HEK293 (cell line): ENCODE measurements at regions not wholly inside any gene's neighbourhood (a gene's known extent, or its start where the extent isn't known, plus 50 kb on each side); places are given as distances from the start of the nearest gene placed in this dataset.

Experiments
- CTCF ChIA-PET: fragments of 350-600 bp; formaldehyde crosslinking; extraction: SDS; loops from one replicate; lab custom pipeline; 2021; ENCODE audit warnings: antibody characterized with exemption; lab: Yijun Ruan, JAX
- POLR2A ChIA-PET: fragments of 300-600 bp; formaldehyde crosslinking; extraction: SDS; loops from one replicate; lab custom pipeline; 2020; ENCODE audit warnings: antibody characterized with exemption, inconsistent platforms; lab: Yijun Ruan, JAX
- H3K27ac ChIP-seq: fragments of 200-500 bp; sonication (Bioruptor generic); 2 replicates; pipeline ENCODE4 v1.5.1; 2014; ENCODE audit warnings: low read depth, low read length, control low read depth, inconsistent platforms; ENCODE audit errors: extremely low read depth
- H3K36me3 ChIP-seq, 2 experiments: fragments of 200-500 bp in 1 of 2; sonication (Bioruptor generic) in 1 of 2; 1 replicate in 1 of 2; 2 replicates in 1 of 2; pipeline ENCODE4 v1.5.1; 2014 to 2017; ENCODE audit warnings: inconsistent platforms in 2 of 2, low read length in 2 of 2; ENCODE audit not compliant: control insufficient read depth in 2 of 2, insufficient read depth in 1 of 2
- H3K4me1 ChIP-seq: fragments of 200-500 bp; sonication (Bioruptor generic); 2 replicates; pipeline ENCODE4 v1.5.1; 2014; ENCODE audit warnings: mild to moderate bottlenecking, low read length, inconsistent platforms; ENCODE audit not compliant: control insufficient read depth, insufficient read depth
- H3K4me3 ChIP-seq: 2 replicates; pipeline ENCODE4 v1.5.1; 2011; ENCODE audit warnings: low read depth, mild to moderate bottlenecking, control low read depth, low read length, moderate library complexity
- H3K9me3 ChIP-seq: fragments of 200-500 bp; sonication (Bioruptor generic); 2 replicates; pipeline ENCODE4 v1.5.1; 2014; ENCODE audit warnings: low read depth, low read length, inconsistent platforms; ENCODE audit not compliant: control insufficient read depth, insufficient read depth
- GLI2 ChIP-seq: fragments of 450-650 bp; formaldehyde crosslinking; IDR thresholded peaks from 2 replicates; pipeline ENCODE4; 2017; ENCODE audit warnings: missing biosample characterization, missing genetic modification characterization, low read depth, borderline replicate concordance
- IKZF3 ChIP-seq: fragments of 450-650 bp; IDR thresholded peaks from 2 replicates; pipeline ENCODE4 v1.5.0; 2018; ENCODE audit warnings: missing biosample characterization, mild to moderate bottlenecking, missing genetic modification characterization, moderate library complexity
- PRDM2 ChIP-seq: fragments of 450-650 bp; formaldehyde crosslinking; IDR thresholded peaks from 2 replicates; pipeline ENCODE4 v1.5.1; 2016; ENCODE audit warnings: missing biosample characterization, missing genetic modification characterization, borderline replicate concordance
- RBAK ChIP-seq: fragments of 450-650 bp; formaldehyde crosslinking; IDR thresholded peaks from 2 replicates; pipeline ENCODE4 v1.5.1; 2016; ENCODE audit warnings: missing biosample characterization, missing genetic modification characterization
- SCRT1 ChIP-seq: fragments of 450-650 bp; formaldehyde crosslinking; IDR thresholded peaks from 2 replicates; pipeline ENCODE4 v1.5.1; 2016; ENCODE audit warnings: missing biosample characterization, missing genetic modification characterization, borderline replicate concordance
- ZFP41 ChIP-seq: fragments of 450-650 bp; formaldehyde crosslinking; IDR thresholded peaks from 2 replicates; pipeline ENCODE4 v1.5.1; 2016; ENCODE audit warnings: missing biosample characterization, missing genetic modification characterization, borderline replicate concordance
- ZNF133 ChIP-seq: fragments of 450-650 bp; formaldehyde crosslinking; IDR thresholded peaks from 2 replicates; pipeline ENCODE4 v1.5.1; 2016; ENCODE audit warnings: missing biosample characterization, missing genetic modification characterization
- ZNF211 ChIP-seq: fragments of 450-650 bp; formaldehyde crosslinking; IDR thresholded peaks from 2 replicates; pipeline ENCODE4 v1.5.1; 2016; ENCODE audit warnings: low read depth, missing biosample characterization, missing genetic modification characterization
- ZNF221 ChIP-seq: fragments of 450-650 bp; formaldehyde crosslinking; IDR thresholded peaks from 2 replicates; pipeline ENCODE4 v1.5.1; 2017; ENCODE audit warnings: missing biosample characterization, missing genetic modification characterization, borderline replicate concordance
- ZNF426 ChIP-seq: fragments of 450-650 bp; formaldehyde crosslinking; IDR thresholded peaks from 2 replicates; pipeline ENCODE4 v1.5.1; 2017; ENCODE audit warnings: missing biosample characterization, missing genetic modification characterization, mild to moderate bottlenecking, inconsistent platforms, moderate library complexity
- ZNF548 ChIP-seq: fragments of 450-650 bp; formaldehyde crosslinking; IDR thresholded peaks from 2 replicates; pipeline ENCODE4 v1.5.1; 2016; ENCODE audit warnings: missing biosample characterization, missing genetic modification characterization
- ZNF621 ChIP-seq: fragments of 450-650 bp; formaldehyde crosslinking; IDR thresholded peaks from 2 replicates; pipeline ENCODE4 v1.5.1; 2017; ENCODE audit warnings: missing biosample characterization, missing genetic modification characterization
- ZNF626 ChIP-seq: fragments of 450-650 bp; sonication (Bioruptor Pico); formaldehyde crosslinking; IDR thresholded peaks from 2 replicates; pipeline ENCODE4 v1.5.1; 2018; ENCODE audit warnings: missing biosample characterization, missing genetic modification characterization, inconsistent platforms
- ZNF660 ChIP-seq: fragments of 450-650 bp; IDR thresholded peaks from 2 replicates; pipeline ENCODE4 v1.5.1; 2018; ENCODE audit warnings: missing biosample characterization, mild to moderate bottlenecking, missing genetic modification characterization
- ZSCAN30 ChIP-seq: fragments of 450-650 bp; IDR thresholded peaks from 2 replicates; pipeline ENCODE4 v1.5.1; 2018; ENCODE audit warnings: missing biosample characterization, mild to moderate bottlenecking, missing genetic modification characterization, moderate library complexity
- TF ChIP-seq, protein P1 (sequence below): fragments of 450-650 bp; formaldehyde crosslinking; conservative IDR thresholded peaks from 2 replicates; pipeline ENCODE4 v1.5.1; 2016; ENCODE audit warnings: low read depth, missing biosample characterization, missing genetic modification characterization
- TF ChIP-seq, protein P2 (sequence below): fragments of 450-650 bp; formaldehyde crosslinking; IDR thresholded peaks from 2 replicates; pipeline ENCODE4 v1.5.1; 2016; ENCODE audit warnings: missing biosample characterization, missing genetic modification characterization
- TF ChIP-seq, protein P3 (sequence below): fragments of 450-650 bp; formaldehyde crosslinking; IDR thresholded peaks from 2 replicates; pipeline ENCODE4 v1.5.1; 2017; ENCODE audit warnings: missing biosample characterization, missing genetic modification characterization

DNA sequence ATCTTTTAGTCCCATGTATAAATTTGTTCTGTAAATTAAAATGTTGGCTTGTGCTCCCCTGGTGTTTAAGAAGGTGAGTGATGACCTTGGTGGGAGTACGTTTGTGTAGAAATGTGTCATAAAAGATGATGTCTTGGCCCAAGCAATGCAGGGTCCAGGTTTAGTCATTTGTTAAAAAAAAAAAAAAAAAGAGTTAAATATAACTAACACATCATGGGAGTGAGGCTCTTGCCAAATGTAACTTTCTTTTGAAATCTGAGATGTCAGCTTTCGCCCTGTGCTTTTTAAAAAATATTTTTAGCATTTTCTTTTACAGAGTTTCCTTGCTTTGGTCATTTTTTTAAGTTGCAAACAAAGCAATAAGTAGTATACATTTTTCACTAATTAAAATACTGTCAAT, 135.6 kb downstream of the FBXO8 start:
- POLR2A ChIA-PET: no interaction called here
- Histone ChIP-seq H3K4me1 (no peaks in the 10 kb centered on the region), H3K36me3 (no peaks in the 10 kb centered on the region), H3K4me3 (no peak overlapping the region), H3K9me3 (no peaks in the 10 kb centered on the region), H3K27ac (no peak overlapping the region)
- TF ChIP-seq, protein P1, sequence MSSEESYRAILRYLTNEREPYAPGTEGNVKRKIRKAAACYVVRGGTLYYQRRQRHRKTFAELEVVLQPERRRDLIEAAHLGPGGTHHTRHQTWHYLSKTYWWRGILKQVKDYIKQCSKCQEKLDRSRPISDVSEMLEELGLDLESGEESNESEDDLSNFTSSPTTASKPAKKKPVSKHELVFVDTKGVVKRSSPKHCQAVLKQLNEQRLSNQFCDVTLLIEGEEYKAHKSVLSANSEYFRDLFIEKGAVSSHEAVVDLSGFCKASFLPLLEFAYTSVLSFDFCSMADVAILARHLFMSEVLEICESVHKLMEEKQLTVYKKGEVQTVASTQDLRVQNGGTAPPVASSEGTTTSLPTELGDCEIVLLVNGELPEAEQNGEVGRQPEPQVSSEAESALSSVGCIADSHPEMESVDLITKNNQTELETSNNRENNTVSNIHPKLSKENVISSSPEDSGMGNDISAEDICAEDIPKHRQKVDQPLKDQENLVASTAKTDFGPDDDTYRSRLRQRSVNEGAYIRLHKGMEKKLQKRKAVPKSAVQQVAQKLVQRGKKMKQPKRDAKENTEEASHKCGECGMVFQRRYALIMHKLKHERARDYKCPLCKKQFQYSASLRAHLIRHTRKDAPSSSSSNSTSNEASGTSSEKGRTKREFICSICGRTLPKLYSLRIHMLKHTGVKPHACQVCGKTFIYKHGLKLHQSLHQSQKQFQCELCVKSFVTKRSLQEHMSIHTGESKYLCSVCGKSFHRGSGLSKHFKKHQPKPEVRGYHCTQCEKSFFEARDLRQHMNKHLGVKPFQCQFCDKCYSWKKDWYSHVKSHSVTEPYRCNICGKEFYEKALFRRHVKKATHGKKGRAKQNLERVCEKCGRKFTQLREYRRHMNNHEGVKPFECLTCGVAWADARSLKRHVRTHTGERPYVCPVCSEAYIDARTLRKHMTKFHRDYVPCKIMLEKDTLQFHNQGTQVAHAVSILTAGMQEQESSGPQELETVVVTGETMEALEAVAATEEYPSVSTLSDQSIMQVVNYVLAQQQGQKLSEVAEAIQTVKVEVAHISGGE (tag by site-specific recombination): no peak
- no peak for TF ChIP-seq ZNF426
- TF ChIP-seq, protein P2, sequence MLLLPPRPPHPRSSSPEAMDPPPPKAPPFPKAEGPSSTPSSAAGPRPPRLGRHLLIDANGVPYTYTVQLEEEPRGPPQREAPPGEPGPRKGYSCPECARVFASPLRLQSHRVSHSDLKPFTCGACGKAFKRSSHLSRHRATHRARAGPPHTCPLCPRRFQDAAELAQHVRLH (tag by site-specific recombination): no peak
- TF ChIP-seq, all 188 proteins: peak for 0
- CTCF ChIA-PET: no interaction called here

GRCh38 chr4:174144106-174144505, 139.4 kb downstream of the FBXO8 start:
- H3K27ac ChIP-seq: no peak overlapping the region
- TF ChIP-seq ZNF211 (no peak), PRDM2 (tag by site-specific recombination) (no peak), RBAK (tag by site-specific recombination) (no peak), ZFP41 (no peak), GLI2 (no peak), ZSCAN30 (tag by site-specific recombination) (no peak), ZNF621 (tag by site-specific recombination) (no peak), ZNF548 (tag by site-specific recombination) (no peak), ZNF626 (tag by site-specific recombination) (no peak), ZNF133 (tag by site-specific recombination) (no peak), SCRT1 (tag by site-specific recombination) (no peak), ZNF660 (tag by site-specific recombination) (no peak), IKZF3 (tag by site-specific recombination) (no peak), ZNF221 (tag by site-specific recombination) (no peak)
- TF ChIP-seq, protein P3, sequence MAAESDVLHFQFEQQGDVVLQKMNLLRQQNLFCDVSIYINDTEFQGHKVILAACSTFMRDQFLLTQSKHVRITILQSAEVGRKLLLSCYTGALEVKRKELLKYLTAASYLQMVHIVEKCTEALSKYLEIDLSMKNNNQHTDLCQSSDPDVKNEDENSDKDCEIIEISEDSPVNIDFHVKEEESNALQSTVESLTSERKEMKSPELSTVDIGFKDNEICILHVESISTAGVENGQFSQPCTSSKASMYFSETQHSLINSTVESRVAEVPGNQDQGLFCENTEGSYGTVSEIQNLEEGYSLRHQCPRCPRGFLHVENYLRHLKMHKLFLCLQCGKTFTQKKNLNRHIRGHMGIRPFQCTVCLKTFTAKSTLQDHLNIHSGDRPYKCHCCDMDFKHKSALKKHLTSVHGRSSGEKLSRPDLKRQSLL (tag by site-specific recombination): no peak
- TF ChIP-seq, all 188 proteins: peak for 0
- Histone ChIP-seq H3K4me1 (no peaks in the 10 kb centered on the region), H3K36me3 (no peaks in the 10 kb centered on the region), H3K4me3 (no peak overlapping the region), H3K9me3 (no peaks in the 10 kb centered on the region)
- ChIA-PET CTCF (interaction anchor here (0.6 kb wide), 1 partner anchor 627 kb away, joined by 3 read pairs; no protein-coding TSS in a partner anchor), POLR2A (no interaction called here)
